ENCODE measurements at regions not wholly inside any gene's neighbourhood (a gene's known extent, or its start where the extent isn't known, plus 50 kb on each side); places are given as distances from the start of the nearest gene placed in this dataset.

DNA sequence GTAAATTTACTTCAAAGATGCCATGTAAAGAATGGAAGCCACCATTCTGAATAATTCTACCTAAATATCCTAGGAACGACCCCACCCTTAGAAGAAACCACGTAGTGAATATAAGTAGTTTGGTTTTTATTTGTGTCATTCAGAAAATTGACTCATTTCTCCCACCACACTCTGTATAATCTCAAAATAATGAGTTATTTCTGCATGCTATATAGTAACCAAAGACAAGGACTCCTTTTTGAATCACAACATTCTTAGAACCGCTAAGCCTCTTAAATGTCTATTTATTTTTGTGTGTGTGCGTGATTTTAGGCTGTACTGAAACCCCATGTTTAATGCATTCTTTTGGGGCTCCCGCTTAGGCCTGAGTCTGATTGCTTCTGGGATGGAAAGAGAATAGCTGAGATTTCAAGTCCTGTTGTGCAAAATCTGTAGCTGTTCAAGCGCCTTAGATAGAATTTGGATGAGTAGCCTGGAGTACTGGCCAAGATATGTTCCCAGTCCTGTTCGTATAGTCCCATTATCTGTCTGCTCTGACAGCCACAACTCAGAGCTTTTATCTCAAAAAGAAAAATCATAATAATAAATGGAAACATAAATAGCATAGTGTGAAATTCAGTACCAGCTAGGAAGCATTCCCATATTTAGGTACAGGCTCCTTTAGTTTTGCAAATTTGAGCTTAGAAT is 532.4 kb upstream of the NBEA start:
- TF ChIP-seq, protein P1, sequence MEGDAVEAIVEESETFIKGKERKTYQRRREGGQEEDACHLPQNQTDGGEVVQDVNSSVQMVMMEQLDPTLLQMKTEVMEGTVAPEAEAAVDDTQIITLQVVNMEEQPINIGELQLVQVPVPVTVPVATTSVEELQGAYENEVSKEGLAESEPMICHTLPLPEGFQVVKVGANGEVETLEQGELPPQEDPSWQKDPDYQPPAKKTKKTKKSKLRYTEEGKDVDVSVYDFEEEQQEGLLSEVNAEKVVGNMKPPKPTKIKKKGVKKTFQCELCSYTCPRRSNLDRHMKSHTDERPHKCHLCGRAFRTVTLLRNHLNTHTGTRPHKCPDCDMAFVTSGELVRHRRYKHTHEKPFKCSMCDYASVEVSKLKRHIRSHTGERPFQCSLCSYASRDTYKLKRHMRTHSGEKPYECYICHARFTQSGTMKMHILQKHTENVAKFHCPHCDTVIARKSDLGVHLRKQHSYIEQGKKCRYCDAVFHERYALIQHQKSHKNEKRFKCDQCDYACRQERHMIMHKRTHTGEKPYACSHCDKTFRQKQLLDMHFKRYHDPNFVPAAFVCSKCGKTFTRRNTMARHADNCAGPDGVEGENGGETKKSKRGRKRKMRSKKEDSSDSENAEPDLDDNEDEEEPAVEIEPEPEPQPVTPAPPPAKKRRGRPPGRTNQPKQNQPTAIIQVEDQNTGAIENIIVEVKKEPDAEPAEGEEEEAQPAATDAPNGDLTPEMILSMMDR (IDR thresholded peaks at IDR 0.05), result no peak
- TF ChIP-seq POLR2A (IDR thresholded peaks at IDR 0.05), result no peak

Measured in Peyer's patch (tissue), 4 donors.